Hepatocyte (in vitro differentiated cells): ENCODE measurements at regions not wholly inside any gene's neighbourhood (a gene's known extent, or its start where the extent isn't known, plus 50 kb on each side); places are given as distances from the start of the nearest gene placed in this dataset.

Experiments used
- CTCF ChIP-seq: fragments of 200-600 bp; sonication (generic); IDR thresholded peaks from 2 replicates; pipeline ENCODE4 v1.5.1; 2016; ENCODE audit warnings: antibody characterized with exemption, mild to moderate bottlenecking; ENCODE audit not compliant: poor library complexity
- EZH2 ChIP-seq: fragments of 200-600 bp; sonication (generic); IDR thresholded peaks from 2 replicates; pipeline ENCODE4 v1.6.1; 2016; ENCODE audit warnings: antibody characterized with exemption, mild to moderate bottlenecking, borderline replicate concordance

- TF ChIP-seq CTCF (no peak), EZH2 (no peak)
These were observed 73.0 kb upstream of the SIPA1L2 start for GRCh38 chr1:232702911-232703310.
